Stomach (tissue), 8 donors: ENCODE measurements at regions not wholly inside any gene's neighbourhood (a gene's known extent, or its start where the extent isn't known, plus 50 kb on each side); places are given as distances from the start of the nearest gene placed in this dataset.

Experiments
- DNase-seq, 2 donors: peaks; one replicate each; pipeline versions ENCODE4 v3.0.0 to v3.0.0-alpha.2; 2013 to 2019
- H3K27ac ChIP-seq, 5 donors: fragments of 200-600 bp in 4 of 5; sonication (generic) in 4 of 5; one replicate each; pipeline ENCODE4 v1.5.1; 2013 to 2019; ENCODE audit warnings: mild to moderate bottlenecking in 1 of 5, moderate library complexity in 1 of 5
- H3K27me3 ChIP-seq, 3 donors: fragments of 200-600 bp; sonication (generic); one replicate each; pipeline ENCODE4 v1.5.1; 2017 to 2019; ENCODE audit warnings: mixed run types in 1 of 3
- H3K36me3 ChIP-seq, 4 donors: fragments of 200-600 bp; sonication (generic); 1 replicate in 3 of 4; 2 replicates in 1 of 4; pipeline ENCODE4 v1.5.1; 2016 to 2019
- H3K4me1 ChIP-seq, 4 donors: fragments of 200-600 bp; sonication (generic); one replicate each; pipeline ENCODE4 v1.5.1; 2016 to 2019
- H3K4me3 ChIP-seq, 4 donors: fragments of 200-600 bp; sonication (generic) in 3 of 4; one replicate each; pipeline ENCODE4 v1.5.1; 2016 to 2019; ENCODE audit warnings: mild to moderate bottlenecking in 1 of 4
- H3K9me3 ChIP-seq, 4 donors: fragments of 200-600 bp; sonication (generic); one replicate each; pipeline ENCODE4 v1.5.1; 2016 to 2019
- EP300 ChIP-seq: sonication (generic); formaldehyde crosslinking; IDR thresholded peaks from one replicate; pipeline ENCODE4 v1.6.1; 2017; ENCODE audit warnings: antibody characterized with exemption
- POLR2A ChIP-seq, 4 donors: fragments of 450-650 bp; IDR thresholded peaks; one replicate each; pipeline ENCODE4 v1.6.1; 2016; ENCODE audit warnings: antibody characterized with exemption in 4 of 4, control low read depth in 2 of 4, mild to moderate bottlenecking in 1 of 4, moderate library complexity in 1 of 4
- POLR2AphosphoS5 ChIP-seq, 3 donors: sonication (generic); formaldehyde crosslinking; IDR thresholded peaks; one replicate each; pipeline ENCODE4 v1.6.1; 2016; ENCODE audit warnings: antibody characterized with exemption in 3 of 3
- WGBS, 5 donors: extraction: QIAGEN DNeasy Blood & Tissue Kit in 3 of 5; methylation state at CpG; one replicate each; pipeline versions ENCODE4 v1.1.5 to v1.1.7; 2013 to 2018; 5-methylcytosine and 5-hydroxymethylcytosine counted together
- intact Hi-C: fragments of 100-400 bp; cut with DNase I; formaldehyde crosslinking; loops from one replicate; pipeline ENCODE4 v1.15.1; 2023; ENCODE audit warnings: low total_unique reads
- TF ChIP-seq, protein P1 (sequence below), 7 experiments: fragments of 450-650 bp in 4 of 7; fragments of 200-600 bp in 3 of 7; sonication (generic) in 3 of 7; IDR thresholded peaks; one replicate each; pipeline ENCODE4 v1.5.1; 2016 to 2019; ENCODE audit warnings: antibody characterized with exemption in 7 of 7, control low read depth in 2 of 7, mild to moderate bottlenecking in 1 of 7
- donor health status: healthy with polysubstance abuse.
- donor health status: Bipolar disorder and iron deficiency.
- donor health status: healthy.

DNA sequence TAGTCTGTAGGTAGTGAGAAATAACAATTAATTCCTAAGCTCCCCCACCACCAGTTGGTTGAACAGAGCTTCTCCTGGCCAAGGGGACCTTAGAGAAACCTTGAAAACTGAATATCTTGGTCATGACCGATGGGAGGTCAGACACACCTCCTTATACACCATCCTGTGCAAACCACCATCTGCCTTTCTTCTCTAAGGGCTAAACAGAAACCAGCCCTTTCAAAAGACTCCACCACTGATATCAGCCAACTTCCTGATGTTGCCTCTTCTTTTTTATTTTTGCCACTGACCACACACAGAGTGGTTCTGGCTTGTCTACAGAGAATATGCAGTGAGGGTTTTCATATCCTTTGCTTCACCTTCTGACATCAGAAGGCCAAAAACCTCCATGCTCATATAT is 977.7 kb upstream of the SEL1L start:
- Histone ChIP-seq H3K4me1 (no peaks in the 10 kb centered on the region), H3K36me3 (no peaks in the 10 kb centered on the region), H3K27me3 (no peaks in the 10 kb centered on the region), H3K4me3 (no peak overlapping the region), H3K27ac (no peak overlapping the region), H3K9me3 (no peaks in the 10 kb centered on the region)
- DNase-seq, result no peak
- WGBS, 5 donors, result 65 to 83% (median 80%) methylated on average over 1 of the region's 1 CpG
- intact Hi-C loops, result no loop called here
- TF ChIP-seq, protein P1, sequence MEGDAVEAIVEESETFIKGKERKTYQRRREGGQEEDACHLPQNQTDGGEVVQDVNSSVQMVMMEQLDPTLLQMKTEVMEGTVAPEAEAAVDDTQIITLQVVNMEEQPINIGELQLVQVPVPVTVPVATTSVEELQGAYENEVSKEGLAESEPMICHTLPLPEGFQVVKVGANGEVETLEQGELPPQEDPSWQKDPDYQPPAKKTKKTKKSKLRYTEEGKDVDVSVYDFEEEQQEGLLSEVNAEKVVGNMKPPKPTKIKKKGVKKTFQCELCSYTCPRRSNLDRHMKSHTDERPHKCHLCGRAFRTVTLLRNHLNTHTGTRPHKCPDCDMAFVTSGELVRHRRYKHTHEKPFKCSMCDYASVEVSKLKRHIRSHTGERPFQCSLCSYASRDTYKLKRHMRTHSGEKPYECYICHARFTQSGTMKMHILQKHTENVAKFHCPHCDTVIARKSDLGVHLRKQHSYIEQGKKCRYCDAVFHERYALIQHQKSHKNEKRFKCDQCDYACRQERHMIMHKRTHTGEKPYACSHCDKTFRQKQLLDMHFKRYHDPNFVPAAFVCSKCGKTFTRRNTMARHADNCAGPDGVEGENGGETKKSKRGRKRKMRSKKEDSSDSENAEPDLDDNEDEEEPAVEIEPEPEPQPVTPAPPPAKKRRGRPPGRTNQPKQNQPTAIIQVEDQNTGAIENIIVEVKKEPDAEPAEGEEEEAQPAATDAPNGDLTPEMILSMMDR (IDR thresholded peaks at IDR 0.05), result no peak
- TF ChIP-seq POLR2A (IDR thresholded peaks at IDR 0.05), result no peak
- TF ChIP-seq POLR2AphosphoS5 (IDR thresholded peaks at IDR 0.05), result no peak
- no peak for TF ChIP-seq EP300

DNA sequence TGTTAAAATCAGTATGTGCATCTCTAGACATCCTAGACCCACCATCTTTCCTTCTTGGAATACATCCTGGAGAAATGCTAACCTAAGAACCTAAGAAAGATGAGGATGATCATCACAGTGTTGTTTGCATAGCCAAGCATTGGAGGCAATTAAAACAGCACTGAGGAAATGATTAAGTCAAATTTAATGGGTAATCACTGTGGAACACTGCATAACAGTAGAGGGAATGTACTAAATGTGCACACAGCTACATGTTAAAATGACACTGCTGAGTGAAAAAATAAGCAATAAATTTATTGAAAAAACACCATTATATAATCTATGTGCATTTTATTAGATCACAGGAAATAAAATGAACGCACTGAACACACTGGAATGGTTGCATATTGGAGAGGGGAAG is 987.1 kb upstream of the SEL1L start:
- Histone ChIP-seq H3K9me3 (peaks cover 0 to 5% (median 0%) of the 10 kb centered on the region in 4 donors), H3K4me3 (no peak overlapping the region), H3K36me3 (no peaks in the 10 kb centered on the region), H3K27me3 (no peaks in the 10 kb centered on the region), H3K4me1 (no peaks in the 10 kb centered on the region), H3K27ac (no peak overlapping the region)
- 68 to 87% (median 81%) methylated on average over 1 of the region's 1 CpG for WGBS, 5 donors
- intact Hi-C loops, result no loop called here
- DNase-seq, result no peak
- no peak for TF ChIP-seq POLR2AphosphoS5 (IDR thresholded peaks at IDR 0.05)
- TF ChIP-seq EP300, result no peak
- TF ChIP-seq, protein P1 (IDR thresholded peaks at IDR 0.05), result no peak
- no peak for TF ChIP-seq POLR2A (IDR thresholded peaks at IDR 0.05)

DNA sequence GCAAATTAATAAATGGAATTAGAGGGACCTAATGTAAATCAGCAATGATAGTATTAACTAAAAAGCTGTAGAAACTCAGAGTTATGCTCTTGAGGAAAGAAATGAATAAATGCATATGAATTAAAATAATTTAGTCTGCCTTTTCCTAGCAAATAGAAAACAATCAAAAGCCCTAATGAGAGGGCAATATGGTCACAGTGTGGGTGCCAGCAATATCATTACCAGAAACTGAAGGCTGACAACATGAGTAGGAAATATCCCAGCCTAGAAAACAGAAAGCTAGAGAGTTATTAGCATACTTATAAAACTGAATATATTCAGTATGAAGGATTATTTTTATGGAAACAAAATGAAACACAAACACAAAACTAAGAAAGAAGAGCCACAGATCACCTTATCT is 987.5 kb upstream of the SEL1L start:
- no peaks in the 10 kb centered on the region for H3K36me3 ChIP-seq
- peaks cover 0 to 5% (median 0%) of the 10 kb centered on the region in 4 donors for H3K9me3 ChIP-seq

DNA sequence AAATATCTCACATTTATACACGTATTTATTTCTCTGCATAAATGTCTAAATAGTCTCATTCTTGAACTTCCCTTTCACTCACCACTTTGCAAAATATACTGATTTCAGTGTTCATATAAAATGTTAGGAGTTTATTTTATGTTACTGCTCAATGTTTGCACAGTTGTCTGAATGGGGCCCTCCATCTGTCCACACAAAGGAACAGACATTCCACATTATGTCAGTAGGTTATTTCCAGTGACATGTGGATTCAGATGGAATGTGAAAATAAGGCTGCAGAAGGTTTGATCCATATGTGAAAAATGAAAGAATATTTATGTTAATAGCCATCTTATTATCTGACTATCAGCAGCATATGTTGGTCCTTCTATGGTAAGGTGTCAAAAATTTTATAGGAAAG is 994.4 kb upstream of the SEL1L start:
- no peaks in the 10 kb centered on the region for H3K4me1 ChIP-seq
- TF ChIP-seq EP300 (no peak), POLR2AphosphoS5 (IDR thresholded peaks at IDR 0.05) (no peak), POLR2A (IDR thresholded peaks at IDR 0.05) (no peak)
- TF ChIP-seq, protein P1 (IDR thresholded peaks at IDR 0.05), result no peak
- no peaks in the 10 kb centered on the region for H3K36me3 ChIP-seq
- no peak overlapping the region for H3K27ac ChIP-seq
- intact Hi-C loops, result no loop called here
- H3K27me3 ChIP-seq, result no peaks in the 10 kb centered on the region
- no peak overlapping the region for H3K4me3 ChIP-seq
- WGBS, 5 donors, result 27 to 48% (median 40%) methylated on average over 1 of the region's 1 CpG
- H3K9me3 ChIP-seq, result no peaks in the 10 kb centered on the region
- DNase-seq, result no peak

More for the DNA sequence above, 987.5 kb upstream of the SEL1L start:
- no peak for TF ChIP-seq POLR2AphosphoS5 (IDR thresholded peaks at IDR 0.05)
- no peak for TF ChIP-seq POLR2A (IDR thresholded peaks at IDR 0.05)
- no peak for TF ChIP-seq EP300
- intact Hi-C loops, result no loop called here
- no peaks in the 10 kb centered on the region for H3K27me3 ChIP-seq
- no peak overlapping the region for H3K4me3 ChIP-seq
- H3K27ac ChIP-seq, result no peak overlapping the region
- no peaks in the 10 kb centered on the region for H3K4me1 ChIP-seq
- DNase-seq, result no peak

DNA sequence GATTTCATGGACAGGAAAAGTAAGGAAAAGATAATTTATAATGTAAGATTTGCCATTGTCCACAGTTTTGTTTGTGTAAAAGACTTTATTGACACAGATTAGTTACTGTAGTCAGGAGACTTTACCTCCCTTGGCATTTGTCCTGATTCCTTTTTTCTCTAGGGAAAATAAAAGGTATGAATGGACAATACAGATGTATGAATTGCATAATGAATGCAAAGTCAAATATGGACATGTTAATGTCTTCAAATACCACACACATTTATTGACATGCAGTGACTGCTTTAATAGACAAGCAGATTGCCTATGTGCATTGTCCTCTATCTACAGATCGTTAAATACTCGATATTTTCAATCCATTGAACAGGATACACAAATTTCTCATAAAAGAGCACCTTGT is 999.7 kb upstream of the SEL1L start:
- no peaks in the 10 kb centered on the region for H3K36me3 ChIP-seq
- intact Hi-C loops, result no loop called here
- no peak overlapping the region for H3K27ac ChIP-seq
- TF ChIP-seq POLR2AphosphoS5 (IDR thresholded peaks at IDR 0.05) (no peak), EP300 (no peak)
- 52 to 80% (median 77%) methylated on average over 2 of the region's 2 CpGs for WGBS, 5 donors
- H3K9me3 ChIP-seq, result no peaks in the 10 kb centered on the region
- H3K4me1 ChIP-seq, result peaks cover 0 to 15% (median 0%) of the 10 kb centered on the region in 4 donors
- no peak overlapping the region for H3K4me3 ChIP-seq
- DNase-seq, result no peak
- no peaks in the 10 kb centered on the region for H3K27me3 ChIP-seq
